ENCODE measurements at regions not wholly inside any gene's neighbourhood (a gene's known extent, or its start where the extent isn't known, plus 50 kb on each side); places are given as distances from the start of the nearest gene placed in this dataset.

DNA sequence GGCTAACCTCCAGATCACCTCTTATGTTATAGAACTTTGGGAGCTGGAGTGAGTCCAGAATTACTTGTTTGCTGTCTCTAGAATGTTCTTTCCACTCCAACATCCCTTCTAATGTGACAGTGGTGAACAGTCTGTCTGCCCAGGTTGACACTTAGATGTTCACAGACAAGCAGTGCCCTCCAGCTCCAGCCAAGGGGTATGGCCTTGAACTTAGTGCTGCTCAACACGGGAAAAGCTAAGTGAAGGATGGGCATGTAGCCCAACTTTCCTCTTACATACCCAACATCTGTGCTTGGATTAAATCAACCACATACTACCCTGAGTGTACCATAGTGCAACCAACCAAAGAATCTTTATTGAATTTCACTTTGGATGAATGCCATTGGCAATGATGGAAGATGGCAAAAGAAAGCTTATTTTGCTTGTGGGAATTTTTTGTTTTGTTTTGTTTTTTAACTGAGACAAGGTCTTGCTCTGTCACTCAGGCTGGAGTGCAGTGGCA, 201.2 kb downstream of the NXNL2 start:
- H3K27me3 ChIP-seq (ENCODE audit: control insufficient read depth, insufficient read depth, low read length), result no peaks in the 10 kb centered on the region
- TF ChIP-seq, protein P1, sequence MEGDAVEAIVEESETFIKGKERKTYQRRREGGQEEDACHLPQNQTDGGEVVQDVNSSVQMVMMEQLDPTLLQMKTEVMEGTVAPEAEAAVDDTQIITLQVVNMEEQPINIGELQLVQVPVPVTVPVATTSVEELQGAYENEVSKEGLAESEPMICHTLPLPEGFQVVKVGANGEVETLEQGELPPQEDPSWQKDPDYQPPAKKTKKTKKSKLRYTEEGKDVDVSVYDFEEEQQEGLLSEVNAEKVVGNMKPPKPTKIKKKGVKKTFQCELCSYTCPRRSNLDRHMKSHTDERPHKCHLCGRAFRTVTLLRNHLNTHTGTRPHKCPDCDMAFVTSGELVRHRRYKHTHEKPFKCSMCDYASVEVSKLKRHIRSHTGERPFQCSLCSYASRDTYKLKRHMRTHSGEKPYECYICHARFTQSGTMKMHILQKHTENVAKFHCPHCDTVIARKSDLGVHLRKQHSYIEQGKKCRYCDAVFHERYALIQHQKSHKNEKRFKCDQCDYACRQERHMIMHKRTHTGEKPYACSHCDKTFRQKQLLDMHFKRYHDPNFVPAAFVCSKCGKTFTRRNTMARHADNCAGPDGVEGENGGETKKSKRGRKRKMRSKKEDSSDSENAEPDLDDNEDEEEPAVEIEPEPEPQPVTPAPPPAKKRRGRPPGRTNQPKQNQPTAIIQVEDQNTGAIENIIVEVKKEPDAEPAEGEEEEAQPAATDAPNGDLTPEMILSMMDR (IDR thresholded peaks at IDR 0.05; ENCODE audit: insufficient read depth, low read length, poor library complexity, severe bottlenecking), result no peak
- no peak for DNase-seq (ENCODE audit: low read depth)

DNA sequence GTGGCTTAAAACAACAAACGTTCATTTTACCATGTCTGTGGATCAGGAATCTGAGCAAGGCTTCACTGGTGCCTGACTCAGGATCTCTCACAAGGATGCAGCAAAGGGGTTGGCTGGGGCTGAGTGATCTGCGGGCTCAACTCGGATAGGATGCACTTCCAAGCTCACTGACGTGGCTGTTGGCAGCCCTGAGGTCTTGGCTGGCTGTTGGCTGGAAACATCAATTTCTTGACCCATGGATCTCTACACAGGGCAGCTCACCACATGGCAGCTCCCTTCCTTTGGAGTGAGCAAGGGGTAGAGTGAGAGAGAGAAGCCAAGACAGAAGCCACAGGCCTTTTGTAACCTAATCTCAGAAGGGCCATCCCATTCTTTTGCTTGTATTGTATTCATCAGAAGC, 202.1 kb downstream of the NXNL2 start:
- no peaks in the 10 kb centered on the region for H3K27me3 ChIP-seq (ENCODE audit: control insufficient read depth, insufficient read depth, low read length)
- no peak overlapping the region for H3K4me3 ChIP-seq (ENCODE audit: low read depth, low read length)
- no peaks in the 10 kb centered on the region for H3K36me3 ChIP-seq (ENCODE audit: control insufficient read depth, insufficient read depth, low read length)
- TF ChIP-seq, protein P1 (IDR thresholded peaks at IDR 0.05; ENCODE audit: insufficient read depth, low read length, poor library complexity, severe bottlenecking), result no peak
- DNase-seq (ENCODE audit: low read depth), result no peak

More for the DNA sequence above, 201.2 kb downstream of the NXNL2 start:
- no peaks in the 10 kb centered on the region for H3K36me3 ChIP-seq (ENCODE audit: control insufficient read depth, insufficient read depth, low read length)
- H3K4me3 ChIP-seq (ENCODE audit: low read depth, low read length), result no peak overlapping the region

DNA sequence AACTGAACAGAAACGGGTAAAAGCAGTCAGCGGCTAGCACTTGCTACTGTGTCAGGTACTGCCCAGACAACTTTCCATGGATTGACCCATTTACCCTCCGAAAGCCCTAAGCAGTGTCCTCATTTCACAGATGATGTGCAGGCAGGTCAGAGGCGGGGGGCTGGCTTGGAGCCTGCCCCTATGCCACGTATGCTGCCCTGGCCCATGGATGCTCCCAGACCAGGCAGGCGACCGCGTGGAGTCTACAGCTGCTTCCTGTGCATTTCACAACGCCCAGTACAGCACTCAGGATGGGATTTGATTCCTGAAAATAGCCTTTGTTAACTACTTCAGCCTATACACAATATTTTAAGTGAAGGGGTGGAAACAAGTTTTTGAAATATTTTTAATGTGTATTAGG, 202.9 kb downstream of the NXNL2 start:
- H3K27me3 ChIP-seq (ENCODE audit: control insufficient read depth, insufficient read depth, low read length), result no peaks in the 10 kb centered on the region
- no peak overlapping the region for H3K4me3 ChIP-seq (ENCODE audit: low read depth, low read length)
- TF ChIP-seq, protein P1 (IDR thresholded peaks at IDR 0.05; ENCODE audit: insufficient read depth, low read length, poor library complexity, severe bottlenecking), result no peak
- no peaks in the 10 kb centered on the region for H3K36me3 ChIP-seq (ENCODE audit: control insufficient read depth, insufficient read depth, low read length)
- DNase-seq (ENCODE audit: low read depth), result no peak

DNA sequence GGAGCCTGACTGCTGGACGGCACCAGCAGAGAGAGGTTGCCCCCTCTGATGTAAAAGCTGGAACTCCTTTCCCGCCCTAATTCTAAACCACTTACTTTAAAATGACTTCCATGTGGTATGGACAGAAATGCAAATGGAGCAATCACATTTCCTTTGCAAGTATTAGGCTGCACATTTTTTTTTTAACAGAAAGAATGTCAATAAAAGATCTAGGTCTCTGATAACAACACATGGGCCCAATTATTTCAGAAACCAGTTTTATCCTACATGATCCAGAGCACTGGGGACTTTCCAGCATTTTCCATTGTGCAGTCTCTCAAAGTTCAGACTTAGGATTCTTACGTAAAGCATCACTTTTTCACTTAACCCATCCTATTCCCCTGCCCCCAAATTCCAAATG, 203.7 kb downstream of the NXNL2 start:
- no peaks in the 10 kb centered on the region for H3K36me3 ChIP-seq (ENCODE audit: control insufficient read depth, insufficient read depth, low read length)
- H3K4me3 ChIP-seq (ENCODE audit: low read depth, low read length), result no peak overlapping the region
- no peak for DNase-seq (ENCODE audit: low read depth)
- TF ChIP-seq, protein P1 (IDR thresholded peaks at IDR 0.05; ENCODE audit: insufficient read depth, low read length, poor library complexity, severe bottlenecking), result no peak
- no peaks in the 10 kb centered on the region for H3K27me3 ChIP-seq (ENCODE audit: control insufficient read depth, insufficient read depth, low read length)

DNA sequence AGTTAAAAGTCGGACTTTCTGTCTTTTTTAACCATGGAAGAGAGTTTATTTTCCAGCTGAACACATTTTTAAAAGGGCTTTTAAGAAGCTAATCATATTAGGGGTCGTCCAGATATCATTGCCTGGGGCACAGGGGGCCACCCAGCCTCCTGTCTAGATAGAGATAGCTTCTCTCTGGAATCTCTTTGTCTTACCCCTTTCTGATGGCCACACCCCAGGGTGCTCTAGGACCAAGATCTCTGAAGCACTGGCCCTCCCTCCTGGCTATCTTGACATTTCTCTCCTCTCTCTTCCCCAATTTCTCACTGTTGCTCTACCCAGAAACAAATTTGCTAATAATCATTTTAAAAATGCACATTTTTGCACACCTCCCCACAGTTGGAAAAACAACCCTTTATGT, 204.4 kb downstream of the NXNL2 start:
- no peak overlapping the region for H3K4me3 ChIP-seq (ENCODE audit: low read depth, low read length)
- TF ChIP-seq, protein P1 (IDR thresholded peaks at IDR 0.05; ENCODE audit: insufficient read depth, low read length, poor library complexity, severe bottlenecking), result no peak
- H3K36me3 ChIP-seq (ENCODE audit: control insufficient read depth, insufficient read depth, low read length), result no peaks in the 10 kb centered on the region
- H3K27me3 ChIP-seq (ENCODE audit: control insufficient read depth, insufficient read depth, low read length), result no peaks in the 10 kb centered on the region
- DNase-seq (ENCODE audit: low read depth), result no peak

DNA sequence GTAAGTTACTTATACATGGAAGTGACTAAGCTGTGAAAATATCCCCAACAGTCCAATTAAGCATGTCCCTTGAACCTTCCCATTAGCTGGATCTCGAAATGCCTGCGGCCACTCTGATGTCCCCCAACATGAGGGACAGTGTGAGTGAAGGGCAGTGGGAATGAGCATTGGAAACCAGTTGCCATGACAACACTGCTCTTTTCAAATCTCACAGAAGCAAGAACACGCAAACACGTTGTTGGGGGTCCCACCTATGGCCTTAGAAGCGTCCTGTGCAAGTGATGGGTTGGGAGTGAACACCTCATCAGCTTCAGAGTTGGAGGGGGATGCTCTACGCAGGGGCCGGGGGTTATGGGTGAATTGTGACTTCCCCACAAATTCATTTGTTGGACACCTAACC, 205.9 kb downstream of the NXNL2 start:
- H3K4me3 ChIP-seq (ENCODE audit: low read depth, low read length), result no peak overlapping the region
- no peaks in the 10 kb centered on the region for H3K36me3 ChIP-seq (ENCODE audit: control insufficient read depth, insufficient read depth, low read length)
- H3K27me3 ChIP-seq (ENCODE audit: control insufficient read depth, insufficient read depth, low read length), result no peaks in the 10 kb centered on the region
- DNase-seq (ENCODE audit: low read depth), result no peak
- TF ChIP-seq, protein P1 (IDR thresholded peaks at IDR 0.05; ENCODE audit: insufficient read depth, low read length, poor library complexity, severe bottlenecking), result no peak
